ENCODE measurements at regions not wholly inside any gene's neighbourhood (a gene's known extent, or its start where the extent isn't known, plus 50 kb on each side); places are given as distances from the start of the nearest gene placed in this dataset.

GRCh38 chr11:112401036-112401769 is 140.5 kb upstream of the PLET1 start:
- DNase-seq (ENCODE audit: low read depth): no peak

- DNase-seq (ENCODE audit: low read depth): no peak
Measured at GRCh38 chr11:112403432-112403831, 142.8 kb upstream of the PLET1 start.

- DNase-seq (ENCODE audit: low read depth): no peak
Measured at GRCh38 chr11:112404112-112404511, 143.5 kb upstream of the PLET1 start.

- DNase-seq (ENCODE audit: low read depth): no peak
Measured at GRCh38 chr11:112408517-112408916, 147.9 kb upstream of the PLET1 start.

- no peak for DNase-seq (ENCODE audit: low read depth)
Measured at GRCh38 chr11:112410325-112410724, 149.7 kb upstream of the PLET1 start.

GRCh38 chr11:112412383-112412782 is 151.7 kb upstream of the PLET1 start:
- DNase-seq (ENCODE audit: low read depth): no peak

GRCh38 chr11:112417339-112417738 is 156.7 kb upstream of the PLET1 start:
- no peak for DNase-seq (ENCODE audit: low read depth)

GRCh38 chr11:112418438-112418837 is 157.8 kb upstream of the PLET1 start:
- no peak for DNase-seq (ENCODE audit: low read depth)

GRCh38 chr11:112421879-112422278 is 161.2 kb upstream of the PLET1 start:
- no peak for DNase-seq (ENCODE audit: low read depth)

- no peak for DNase-seq (ENCODE audit: low read depth)
Measured at GRCh38 chr11:112425121-112425520, 164.5 kb upstream of the PLET1 start.

GRCh38 chr11:112437096-112437495 is 176.4 kb upstream of the PLET1 start:
- no peak for DNase-seq (ENCODE audit: low read depth)

GRCh38 chr11:112439614-112440013 is 179.0 kb upstream of the PLET1 start:
- no peak for DNase-seq (ENCODE audit: low read depth)

GRCh38 chr11:112440518-112440917 is 179.9 kb upstream of the PLET1 start:
- no peak for DNase-seq (ENCODE audit: low read depth)

GRCh38 chr11:112448168-112448567 is 187.5 kb upstream of the PLET1 start:
- no peak for DNase-seq (ENCODE audit: low read depth)

- DNase-seq (ENCODE audit: low read depth): no peak
Measured at GRCh38 chr11:112448806-112449205, 188.1 kb upstream of the PLET1 start.

GRCh38 chr11:112451250-112451649 is 190.6 kb upstream of the PLET1 start:
- no peak for DNase-seq (ENCODE audit: low read depth)

- peak; percentile 3 for DNase-seq (ENCODE audit: low read depth)
Measured at GRCh38 chr11:112453601-112454577, 193.2 kb upstream of the PLET1 start.

GRCh38 chr11:112454841-112455240 is 194.2 kb upstream of the PLET1 start:
- no peak for DNase-seq (ENCODE audit: low read depth)

GRCh38 chr11:112455791-112456190 is 195.1 kb upstream of the PLET1 start:
- DNase-seq (ENCODE audit: low read depth): no peak

- no peak for DNase-seq (ENCODE audit: low read depth)
Measured at GRCh38 chr11:112457532-112457931, 196.9 kb upstream of the PLET1 start.

GRCh38 chr11:112459001-112459400 is 198.3 kb upstream of the PLET1 start:
- no peak for DNase-seq (ENCODE audit: low read depth)

GRCh38 chr11:112460141-112460540 is 199.5 kb upstream of the PLET1 start:
- no peak for DNase-seq (ENCODE audit: low read depth)

- no peak for DNase-seq (ENCODE audit: low read depth)
Measured at GRCh38 chr11:112464949-112465348, 204.3 kb upstream of the PLET1 start.

All from stromal cell of bone marrow (primary cell).